Neural cell (in vitro differentiated cells): ENCODE measurements at regions not wholly inside any gene's neighbourhood (a gene's known extent, or its start where the extent isn't known, plus 50 kb on each side); places are given as distances from the start of the nearest gene placed in this dataset.

Source experiments
- H2AFZ ChIP-seq: fragments of 200-600, 300-800 bp; sonication (generic), shearing (Covaris generic); 2 replicates; pipeline ENCODE4 v1.6.0; 2014; ENCODE audit warnings: low read depth, mild to moderate bottlenecking, antibody characterized with exemption, low read length, moderate library complexity
- H3F3A ChIP-seq: fragments of 200-600 bp; shearing (Covaris generic); 2 replicates; pipeline ENCODE4 v1.6.1; 2016; ENCODE audit warnings: mild to moderate bottlenecking, moderate library complexity, mixed read lengths, antibody characterized with exemption, low read length; ENCODE audit not compliant: insufficient read depth, poor library complexity, severe bottlenecking
- H3K27ac ChIP-seq: fragments of 200-600, 300-800 bp; sonication (generic), shearing (Covaris generic); 2 replicates; pipeline ENCODE4 v1.5.1; 2014; ENCODE audit warnings: mild to moderate bottlenecking, low read length, moderate library complexity
- H3K27me3 ChIP-seq: fragments of 300-800, 200-600 bp; sonication (generic), shearing (Covaris generic); 2 replicates; pipeline ENCODE4 v1.6.0; 2014; ENCODE audit warnings: mild to moderate bottlenecking, low read depth, low read length, moderate library complexity; ENCODE audit not compliant: insufficient read depth
- H3K36me3 ChIP-seq: fragments of 300-800, 200-600 bp; sonication (generic), shearing (Covaris generic); 2 replicates; pipeline ENCODE4 v1.5.1; 2014; ENCODE audit warnings: mild to moderate bottlenecking, antibody characterized with exemption, low read length, moderate library complexity; ENCODE audit not compliant: insufficient read depth
- H3K4me2 ChIP-seq: fragments of 300-800, 200-600 bp; sonication (generic), shearing (Covaris generic); 2 replicates; pipeline ENCODE4 v1.6.0; 2014; ENCODE audit warnings: mild to moderate bottlenecking, low read length
- H3K4me3 ChIP-seq: fragments of 300-800, 200-600 bp; sonication (generic), shearing (Covaris generic); 2 replicates; pipeline ENCODE4 v1.5.1; 2014; ENCODE audit warnings: mild to moderate bottlenecking, low read length, moderate library complexity
- H3K79me2 ChIP-seq: fragments of 200-600 bp; shearing (Covaris generic); replicated peaks from 2 replicates; pipeline ENCODE4 v1.6.0; 2014; ENCODE audit warnings: mild to moderate bottlenecking, low read length, moderate library complexity; ENCODE audit not compliant: insufficient read depth
- H3K9ac ChIP-seq: fragments of 300-800, 200-600 bp; sonication (generic), shearing (Covaris generic); 2 replicates; pipeline ENCODE4 v1.6.1; 2016; ENCODE audit warnings: mild to moderate bottlenecking, low read length, mixed read lengths
- H3K9me2 ChIP-seq: fragments of 200-600 bp; shearing (Covaris generic); 2 replicates; pipeline ENCODE4 v1.6.1; 2016; ENCODE audit warnings: mild to moderate bottlenecking, low read length, mixed read lengths; ENCODE audit not compliant: insufficient read depth
- H3K9me3 ChIP-seq: fragments of 200-600, 300-800 bp; sonication (generic), shearing (Covaris generic); 2 replicates; pipeline ENCODE4 v1.6.1; 2016; ENCODE audit warnings: mild to moderate bottlenecking, mixed run types, low read length, moderate library complexity, mixed read lengths
- H4K20me1 ChIP-seq: fragments of 200-600 bp; shearing (Covaris generic); 2 replicates; pipeline ENCODE4 v1.6.1; 2016; ENCODE audit warnings: mild to moderate bottlenecking, mixed run types; ENCODE audit not compliant: insufficient read depth
- EP300 ChIP-seq: fragments of 450-650 bp; conservative IDR thresholded peaks from 2 replicates; pipeline ENCODE4 v1.6.1; 2014; ENCODE audit warnings: antibody characterized with exemption, mild to moderate bottlenecking, moderate library complexity; ENCODE audit not compliant: poor library complexity, severe bottlenecking
- MXI1 ChIP-seq: fragments of 450-650 bp; conservative IDR thresholded peaks from 2 replicates; pipeline ENCODE4 v1.6.1; 2014; ENCODE audit warnings: antibody characterized with exemption, mild to moderate bottlenecking; ENCODE audit not compliant: poor library complexity, severe bottlenecking
- POLR2AphosphoS5 ChIP-seq: IDR thresholded peaks from 2 replicates; pipeline ENCODE4 v1.6.1; 2012
- RAD21 ChIP-seq: fragments of 450-650 bp; conservative IDR thresholded peaks from 2 replicates; pipeline ENCODE4 v1.6.1; 2014; ENCODE audit warnings: antibody characterized with exemption, mild to moderate bottlenecking, moderate library complexity
- REST ChIP-seq: IDR thresholded peaks from 2 replicates; pipeline ENCODE4 v1.6.1; 2012; ENCODE audit warnings: borderline replicate concordance
- SMC3 ChIP-seq: fragments of 450-650 bp; conservative IDR thresholded peaks from 2 replicates; pipeline ENCODE4 v1.6.1; 2014; ENCODE audit warnings: antibody characterized with exemption, mild to moderate bottlenecking, moderate library complexity; ENCODE audit not compliant: poor library complexity
- TAF1 ChIP-seq: IDR thresholded peaks from 2 replicates; pipeline ENCODE4 v1.6.1; 2012; ENCODE audit warnings: low read depth
- TF ChIP-seq, protein P1 (sequence below): fragments of 450-650 bp; IDR thresholded peaks from 2 replicates; pipeline ENCODE4 v1.5.1; 2014; ENCODE audit warnings: antibody characterized with exemption, mild to moderate bottlenecking, moderate library complexity; ENCODE audit not compliant: poor library complexity, severe bottlenecking

DNA sequence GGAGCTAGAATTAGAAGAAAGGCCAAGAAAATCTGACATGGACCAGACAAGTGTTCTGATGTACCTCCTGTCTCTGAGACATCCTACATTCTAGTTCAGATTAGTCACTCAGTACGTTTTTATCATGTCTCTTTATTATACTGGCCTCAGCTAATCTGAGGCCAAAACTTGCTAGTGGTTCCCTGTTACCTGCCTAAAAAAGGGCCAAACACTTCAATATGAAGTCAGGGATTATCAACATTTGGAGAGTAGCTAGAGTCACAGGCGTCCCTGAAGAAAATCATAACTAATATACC, 587.4 kb downstream of the PRELID2 start:
- Histone ChIP-seq H3K36me3 (no peaks in the 10 kb centered on the region), H3K9ac (no peak overlapping the region), H3K4me3 (no peak overlapping the region), H3K9me2 (no peaks in the 10 kb centered on the region), H3K79me2 (no peaks in the 10 kb centered on the region), H3K4me2 (no peak overlapping the region), H4K20me1 (no peaks in the 10 kb centered on the region), H3K9me3 (no peaks in the 10 kb centered on the region), H2AFZ (no peak overlapping the region), H3K27ac (no peak overlapping the region), H3F3A (no peaks in the 10 kb centered on the region), H3K27me3 (no peaks in the 10 kb centered on the region)
- TF ChIP-seq MXI1 = no peak
- TF ChIP-seq TAF1 = no peak
- TF ChIP-seq EP300 = no peak
- TF ChIP-seq SMC3 = no peak
- TF ChIP-seq RAD21 = no peak

DNA sequence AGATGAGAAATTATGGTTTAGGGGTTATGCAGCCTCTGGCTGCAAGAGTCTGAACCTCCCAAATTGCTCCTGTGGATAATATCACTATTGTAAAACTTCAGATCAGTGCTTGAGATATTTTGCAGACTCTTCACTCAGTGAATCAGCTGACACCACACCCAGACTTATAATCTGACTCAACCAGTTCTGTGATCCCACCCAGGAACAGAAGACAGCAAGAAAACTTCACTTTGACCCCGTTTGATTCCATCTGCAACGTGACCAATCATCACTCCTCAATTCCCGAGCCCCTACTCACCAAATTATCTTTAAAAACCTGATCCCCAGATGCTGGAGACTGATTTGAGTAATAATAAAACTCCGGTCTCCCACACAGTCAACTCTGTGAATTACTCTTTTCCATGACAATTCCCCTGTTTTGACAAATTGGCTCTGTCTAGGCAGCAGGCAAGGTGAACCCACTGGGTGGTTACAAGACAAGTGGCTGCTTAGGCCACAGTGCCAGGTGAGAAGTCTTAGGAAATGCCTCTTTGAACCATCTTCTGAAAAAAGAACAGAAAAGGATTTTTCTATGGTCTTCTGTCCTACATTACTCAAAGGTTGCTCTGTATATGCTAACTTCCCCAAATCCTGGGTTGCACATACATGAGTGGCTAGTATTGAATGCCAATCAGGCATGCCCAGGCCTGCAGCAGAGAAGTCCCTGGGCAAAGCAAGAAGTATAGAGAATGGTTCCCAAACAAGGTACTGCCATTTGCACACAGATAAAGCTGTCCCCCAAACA, 588.0 kb downstream of the PRELID2 start:
- H3F3A ChIP-seq = no peaks in the 10 kb centered on the region
- no peaks in the 10 kb centered on the region for H3K79me2 ChIP-seq
- no peak overlapping the region for H2AFZ ChIP-seq
- no peak overlapping the region for H3K9ac ChIP-seq
- no peak overlapping the region for H3K4me3 ChIP-seq
- TF ChIP-seq RAD21 = no peak
- H3K27ac ChIP-seq = no peak overlapping the region
- no peaks in the 10 kb centered on the region for H3K27me3 ChIP-seq
- no peaks in the 10 kb centered on the region for H3K9me3 ChIP-seq
- H3K36me3 ChIP-seq = no peaks in the 10 kb centered on the region
- H3K9me2 ChIP-seq = no peaks in the 10 kb centered on the region
- no peaks in the 10 kb centered on the region for H4K20me1 ChIP-seq
- no peak overlapping the region for H3K4me2 ChIP-seq

GRCh38 chr5:145246379-145246778, 588.8 kb downstream of the PRELID2 start:
- Histone ChIP-seq H3K9me3 (no peaks in the 10 kb centered on the region), H3K27ac (no peak overlapping the region), H3K36me3 (no peaks in the 10 kb centered on the region), H3K9me2 (no peaks in the 10 kb centered on the region), H2AFZ (no peak overlapping the region), H3F3A (no peaks in the 10 kb centered on the region), H3K79me2 (no peaks in the 10 kb centered on the region), H3K4me2 (no peak overlapping the region), H3K27me3 (no peaks in the 10 kb centered on the region), H3K4me3 (no peak overlapping the region), H4K20me1 (no peaks in the 10 kb centered on the region), H3K9ac (no peak overlapping the region)
- TF ChIP-seq SMC3 = no peak
- TF ChIP-seq, protein P1, sequence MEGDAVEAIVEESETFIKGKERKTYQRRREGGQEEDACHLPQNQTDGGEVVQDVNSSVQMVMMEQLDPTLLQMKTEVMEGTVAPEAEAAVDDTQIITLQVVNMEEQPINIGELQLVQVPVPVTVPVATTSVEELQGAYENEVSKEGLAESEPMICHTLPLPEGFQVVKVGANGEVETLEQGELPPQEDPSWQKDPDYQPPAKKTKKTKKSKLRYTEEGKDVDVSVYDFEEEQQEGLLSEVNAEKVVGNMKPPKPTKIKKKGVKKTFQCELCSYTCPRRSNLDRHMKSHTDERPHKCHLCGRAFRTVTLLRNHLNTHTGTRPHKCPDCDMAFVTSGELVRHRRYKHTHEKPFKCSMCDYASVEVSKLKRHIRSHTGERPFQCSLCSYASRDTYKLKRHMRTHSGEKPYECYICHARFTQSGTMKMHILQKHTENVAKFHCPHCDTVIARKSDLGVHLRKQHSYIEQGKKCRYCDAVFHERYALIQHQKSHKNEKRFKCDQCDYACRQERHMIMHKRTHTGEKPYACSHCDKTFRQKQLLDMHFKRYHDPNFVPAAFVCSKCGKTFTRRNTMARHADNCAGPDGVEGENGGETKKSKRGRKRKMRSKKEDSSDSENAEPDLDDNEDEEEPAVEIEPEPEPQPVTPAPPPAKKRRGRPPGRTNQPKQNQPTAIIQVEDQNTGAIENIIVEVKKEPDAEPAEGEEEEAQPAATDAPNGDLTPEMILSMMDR = no peak
- TF ChIP-seq TAF1 = no peak

DNA sequence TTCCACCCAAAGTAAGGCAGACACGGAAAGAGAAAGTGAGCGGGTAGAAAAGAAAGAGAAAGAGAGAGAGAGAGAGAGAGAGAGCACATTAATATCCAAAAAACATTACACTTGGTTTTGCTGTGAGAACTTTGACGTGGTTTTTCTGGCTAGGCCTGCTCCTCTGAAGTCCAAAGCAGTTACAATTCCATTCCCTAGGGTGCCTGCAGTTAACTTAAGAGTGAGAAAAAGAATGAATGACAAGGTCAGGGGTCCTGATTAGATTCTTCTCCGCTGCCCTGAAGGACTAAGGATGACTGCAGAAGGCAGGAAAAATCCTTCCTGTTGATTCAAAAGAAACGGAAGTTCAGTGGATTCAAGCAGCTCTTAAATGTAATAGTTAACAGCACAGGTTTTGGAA, 589.8 kb downstream of the PRELID2 start:
- Histone ChIP-seq H3F3A (no peaks in the 10 kb centered on the region), H3K4me2 (no peak overlapping the region), H3K79me2 (no peaks in the 10 kb centered on the region), H2AFZ (no peak overlapping the region), H3K4me3 (no peak overlapping the region), H3K9me2 (no peaks in the 10 kb centered on the region), H3K36me3 (no peaks in the 10 kb centered on the region), H3K27me3 (no peaks in the 10 kb centered on the region), H3K9ac (no peak overlapping the region), H4K20me1 (no peaks in the 10 kb centered on the region), H3K9me3 (no peaks in the 10 kb centered on the region), H3K27ac (no peak overlapping the region)
- TF ChIP-seq REST (no peak), RAD21 (no peak), POLR2AphosphoS5 (no peak)
